WTC11 (cell line): ENCODE measurements at regions not wholly inside any gene's neighbourhood (a gene's known extent, or its start where the extent isn't known, plus 50 kb on each side); places are given as distances from the start of the nearest gene placed in this dataset.

Experiments used
- FOXJ3 ChIP-seq: sonication (generic); formaldehyde crosslinking; IDR thresholded peaks from 2 replicates; pipeline ENCODE4 v1.9.0; 2021; ENCODE audit warnings: missing genetic modification reagents, mild to moderate bottlenecking, borderline replicate concordance
- JUN ChIP-seq: sonication (generic); formaldehyde crosslinking; IDR thresholded peaks from 2 replicates; pipeline ENCODE4 v1.8.0; 2023; ENCODE audit warnings: mild to moderate bottlenecking, missing genetic modification reagents
- USF2 ChIP-seq: sonication (generic); formaldehyde crosslinking; IDR thresholded peaks from 2 replicates; pipeline ENCODE4 v1.8.1; 2023; ENCODE audit warnings: mild to moderate bottlenecking, missing genetic modification reagents, moderate library complexity

- TF ChIP-seq USF2 (CRISPR knock-in tag) (no peak), JUN (CRISPR knock-in tag) (no peak), FOXJ3 (CRISPR knock-in tag) (no peak)
Observed at GRCh38 chr4:33386764-33387163, 2666.6 kb downstream of the PCDH7 start.
